ENCODE measurements at regions not wholly inside any gene's neighbourhood (a gene's known extent, or its start where the extent isn't known, plus 50 kb on each side); places are given as distances from the start of the nearest gene placed in this dataset.

GRCh38 chr5:141769671-141770070 lies 87.6 kb upstream of the ARAP3 start:
- CTCF ChIA-PET: no interaction called here
- DNase-seq (ENCODE audit: low read depth, low spot score) (no peak), ATAC-seq (no peak)
- Histone ChIP-seq H2AFZ (ENCODE audit: low read depth, low read length, poor library complexity, severe bottlenecking) (no peak overlapping the region), H3K4me3 (replicated peaks in 1 of 2; ENCODE audit: low read depth in 1 of 2, low read length in 2 of 2) (no peak overlapping the region), H3K9me3 (ENCODE audit: control insufficient read depth in 1 of 2, insufficient read depth in 1 of 2, low read depth in 1 of 2, low read length in 2 of 2) (no peaks in the 10 kb centered on the region), H3K4me2 (ENCODE audit: low read length) (no peak overlapping the region), H3K9me2 (ENCODE audit: insufficient read depth) (no peaks in the 10 kb centered on the region), H3K27me3 (ENCODE audit: insufficient read depth, low read length) (no peaks in the 10 kb centered on the region), H3K79me2 (ENCODE audit: insufficient read depth, low read length) (no peaks in the 10 kb centered on the region), H3K9ac (ENCODE audit: low read length) (no peak overlapping the region), H3K36me3 (ENCODE audit: control insufficient read depth in 1 of 2, insufficient read depth in 2 of 2, low read length in 2 of 2) (no peaks in the 10 kb centered on the region), H4K20me1 (ENCODE audit: insufficient read depth) (no peaks in the 10 kb centered on the region), H3K4me1 (ENCODE audit: control insufficient read depth in 1 of 2, insufficient read depth in 2 of 2, low read length in 2 of 2) (no peaks in the 10 kb centered on the region), H3K27ac (ENCODE audit: low read depth, low read length) (no peak overlapping the region)
- POLR2A ChIA-PET: no interaction called here
- TF ChIP-seq ATF3 (IDR thresholded peaks at IDR 0.05) (no peak), REST (IDR thresholded peaks at IDR 0.05; ENCODE audit: low read depth) (no peak)
- intact Hi-C loops (cut with micrococcal nuclease): no loop called here
- RAD21 ChIA-PET (ENCODE audit: low non-redundant PET in 1 of 2, low total read pairs in 2 of 2, uncharacterized antibody in 2 of 2, unreplicated experiment in 2 of 2): no interaction called here
- BruUV-seq (replicated peaks): no TSS peak

DNA sequence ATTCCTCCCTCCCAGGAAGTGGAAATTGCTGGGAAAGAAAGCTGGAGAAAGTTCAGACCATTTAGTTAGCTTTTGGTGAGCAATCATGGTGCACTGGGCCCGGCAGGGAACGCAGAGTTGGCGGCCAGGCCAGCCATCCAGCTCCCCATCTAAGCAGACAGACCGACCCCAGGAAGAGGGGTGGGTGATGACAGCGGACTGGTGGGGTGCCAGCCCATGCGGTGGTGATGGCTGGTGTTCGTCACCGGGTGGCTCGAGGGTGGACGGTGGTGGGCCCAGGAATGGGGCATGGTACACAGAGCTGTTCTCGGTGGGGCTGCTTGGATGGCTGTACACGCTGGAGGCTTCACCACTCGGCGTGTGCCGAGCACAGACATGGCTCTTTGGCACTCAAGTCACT lies 85.6 kb upstream of the ARAP3 start:
- H3K27me3 ChIP-seq (ENCODE audit: insufficient read depth, low read length): peaks cover 10% of the 10 kb centered on the region; the same call in 1 of the 2 replicates
- H3K9me2 ChIP-seq (ENCODE audit: insufficient read depth): no peaks in the 10 kb centered on the region
- TF ChIP-seq CEBPB (IDR thresholded peaks at IDR 0.05; ENCODE audit: low read depth): no peak
- TF ChIP-seq MAX (IDR thresholded peaks at IDR 0.05): no peak
- H3K79me2 ChIP-seq (ENCODE audit: insufficient read depth, low read length): no peaks in the 10 kb centered on the region
- H3K9me3 ChIP-seq (ENCODE audit: control insufficient read depth in 1 of 2, insufficient read depth in 1 of 2, low read depth in 1 of 2, low read length in 2 of 2): no peaks in the 10 kb centered on the region
- no peaks in the 10 kb centered on the region for H3K36me3 ChIP-seq (ENCODE audit: control insufficient read depth in 1 of 2, insufficient read depth in 2 of 2, low read length in 2 of 2)
- H2AFZ ChIP-seq (ENCODE audit: low read depth, low read length, poor library complexity, severe bottlenecking): no peak overlapping the region
- H3K4me2 ChIP-seq (ENCODE audit: low read length): no peak overlapping the region
- CTCF ChIA-PET: no interaction called here
- H3K4me1 ChIP-seq (ENCODE audit: control insufficient read depth in 1 of 2, insufficient read depth in 2 of 2, low read length in 2 of 2): no peaks in the 10 kb centered on the region
- H3K9ac ChIP-seq (ENCODE audit: low read length): no peak overlapping the region
- no peak overlapping the region for H3K27ac ChIP-seq (ENCODE audit: low read depth, low read length)
- no peak overlapping the region for H3K4me3 ChIP-seq (replicated peaks in 1 of 2; ENCODE audit: low read depth in 1 of 2, low read length in 2 of 2)
- no peak for DNase-seq (ENCODE audit: low read depth, low spot score)
- no peaks in the 10 kb centered on the region for H4K20me1 ChIP-seq (ENCODE audit: insufficient read depth)
- RAD21 ChIA-PET (ENCODE audit: low non-redundant PET in 1 of 2, low total read pairs in 2 of 2, uncharacterized antibody in 2 of 2, unreplicated experiment in 2 of 2): no interaction called here
- POLR2A ChIA-PET: no interaction called here
- no peak for ATAC-seq
- no TSS peak for BruUV-seq (replicated peaks)
- intact Hi-C loops (cut with micrococcal nuclease): no loop called here

Data from HCT116 (cell line).